ENCODE measurements at regions not wholly inside any gene's neighbourhood (a gene's known extent, or its start where the extent isn't known, plus 50 kb on each side); places are given as distances from the start of the nearest gene placed in this dataset.

GRCh38 chr13:36766295-36766694 is 52.7 kb upstream of the RFXAP start:
- POLR2A ChIA-PET (ENCODE audit: low non-redundant PET) = no interaction called here
- Histone ChIP-seq H3K4me1 (ENCODE audit: insufficient read depth, low read length, poor library complexity, severe bottlenecking) (peaks cover 11% of the 10 kb centered on the region), H3K27me3 (replicated peaks; ENCODE audit: insufficient read depth, low read depth, low read length, poor library complexity) (no peaks in the 10 kb centered on the region), H3K4me3 (ENCODE audit: low read depth, low read length, poor library complexity, severe bottlenecking) (no peak overlapping the region), H3K36me3 (ENCODE audit: insufficient read depth, low read length, poor library complexity, severe bottlenecking) (no peaks in the 10 kb centered on the region), H3K27ac (ENCODE audit: low read depth, low read length, poor library complexity, severe bottlenecking) (no peak overlapping the region), H3K9me3 (ENCODE audit: low read depth, low read length, poor library complexity, severe bottlenecking) (peaks cover 11% of the 10 kb centered on the region)
- BruUV-seq (replicated peaks) = no TSS peak
- intact Hi-C loops (cut with micrococcal nuclease; ENCODE audit: unreplicated experiment) = no loop called here
- DNase-seq (ENCODE audit: low spot score) = no peak
- TF ChIP-seq EZH2 (IDR thresholded peaks at IDR 0.05; ENCODE audit: borderline replicate concordance, low read depth, low read length, poor library complexity, severe bottlenecking) = no peak
- no peak for TF ChIP-seq CTCF (conservative IDR thresholded peaks at IDR 0.05; ENCODE audit: low read depth, low read length)
- CTCF ChIA-PET = no interaction called here

GRCh38 chr13:36767276-36767675 is 51.7 kb upstream of the RFXAP start:
- intact Hi-C loops (cut with micrococcal nuclease; ENCODE audit: unreplicated experiment) = no loop called here
- H3K4me3 ChIP-seq (ENCODE audit: low read depth, low read length, poor library complexity, severe bottlenecking) = no peak overlapping the region
- ChIA-PET POLR2A (ENCODE audit: low non-redundant PET) (no interaction called here), CTCF (no interaction called here)
- no peaks in the 10 kb centered on the region for H3K36me3 ChIP-seq (ENCODE audit: insufficient read depth, low read length, poor library complexity, severe bottlenecking)
- TF ChIP-seq EZH2 (IDR thresholded peaks at IDR 0.05; ENCODE audit: borderline replicate concordance, low read depth, low read length, poor library complexity, severe bottlenecking) = no peak
- TF ChIP-seq CTCF (conservative IDR thresholded peaks at IDR 0.05; ENCODE audit: low read depth, low read length) = no peak
- peaks cover 11% of the 10 kb centered on the region for H3K9me3 ChIP-seq (ENCODE audit: low read depth, low read length, poor library complexity, severe bottlenecking)
- no peak for DNase-seq (ENCODE audit: low spot score)
- H3K27me3 ChIP-seq (replicated peaks; ENCODE audit: insufficient read depth, low read depth, low read length, poor library complexity) = no peaks in the 10 kb centered on the region
- no TSS peak for BruUV-seq (replicated peaks)
- H3K4me1 ChIP-seq (ENCODE audit: insufficient read depth, low read length, poor library complexity, severe bottlenecking) = peaks cover 10% of the 10 kb centered on the region
- H3K27ac ChIP-seq (ENCODE audit: low read depth, low read length, poor library complexity, severe bottlenecking) = no peak overlapping the region

GRCh38 chr13:36769126-36769525 is 49.9 kb upstream of the RFXAP start:
- Histone ChIP-seq H3K27ac (ENCODE audit: low read depth, low read length, poor library complexity, severe bottlenecking) (no peak overlapping the region), H3K9me3 (ENCODE audit: low read depth, low read length, poor library complexity, severe bottlenecking) (peaks cover 11% of the 10 kb centered on the region), H3K36me3 (ENCODE audit: insufficient read depth, low read length, poor library complexity, severe bottlenecking) (no peaks in the 10 kb centered on the region), H3K4me1 (ENCODE audit: insufficient read depth, low read length, poor library complexity, severe bottlenecking) (no peaks in the 10 kb centered on the region), H3K27me3 (replicated peaks; ENCODE audit: insufficient read depth, low read depth, low read length, poor library complexity) (no peaks in the 10 kb centered on the region), H3K4me3 (ENCODE audit: low read depth, low read length, poor library complexity, severe bottlenecking) (no peak overlapping the region)
- BruUV-seq (replicated peaks) = no TSS peak
- intact Hi-C loops (cut with micrococcal nuclease; ENCODE audit: unreplicated experiment) = no loop called here
- no peak for DNase-seq (ENCODE audit: low spot score)
- TF ChIP-seq CTCF (conservative IDR thresholded peaks at IDR 0.05; ENCODE audit: low read depth, low read length) (no peak), EZH2 (IDR thresholded peaks at IDR 0.05; ENCODE audit: borderline replicate concordance, low read depth, low read length, poor library complexity, severe bottlenecking) (no peak)
- ChIA-PET CTCF (no interaction called here), POLR2A (ENCODE audit: low non-redundant PET) (no interaction called here)
